Upper lobe of right lung (tissue), 1 donor: ENCODE measurements at regions not wholly inside any gene's neighbourhood (a gene's known extent, or its start where the extent isn't known, plus 50 kb on each side); places are given as distances from the start of the nearest gene placed in this dataset.

ENCODE experiments used
- ATAC-seq: fragments of 200-7000 bp; cut with Tn5 transposase; one replicate; pipeline ENCODE4 v1.9.1; 2020; ENCODE audit warnings: mild to moderate bottlenecking, moderate library complexity
- DNase-seq: peaks from one replicate; pipeline ENCODE4 v3.0.0-alpha.2; 2020
- H3K27ac ChIP-seq: fragments of 200-600 bp; one replicate; pipeline ENCODE4 v1.8.0; 2022
- H3K27me3 ChIP-seq: fragments of 200-600 bp; one replicate; pipeline ENCODE4 v1.8.0; 2022; ENCODE audit warnings: mild to moderate bottlenecking
- H3K36me3 ChIP-seq: fragments of 200-600 bp; one replicate; pipeline ENCODE4 v1.8.0; 2022
- H3K4me1 ChIP-seq: fragments of 200-600 bp; one replicate; pipeline ENCODE4 v1.8.0; 2022
- H3K4me3 ChIP-seq: fragments of 200-600 bp; one replicate; pipeline ENCODE4 v1.8.0; 2022; ENCODE audit warnings: mild to moderate bottlenecking
- H3K9me3 ChIP-seq: fragments of 200-600 bp; one replicate; pipeline ENCODE4 v1.8.0; 2022
- CTCF ChIP-seq: fragments of 200-600 bp; IDR thresholded peaks from one replicate; pipeline ENCODE4 v1.8.0; 2022; ENCODE audit warnings: antibody characterized with exemption
- intact Hi-C: fragments of 100-400 bp; cut with DNase I; formaldehyde crosslinking; loops from one replicate; pipeline ENCODE4 v1.11.0; 2022
- donor health status: DM: no; HTN: yes; CAD: no; lungs with severe emphysema.

DNA sequence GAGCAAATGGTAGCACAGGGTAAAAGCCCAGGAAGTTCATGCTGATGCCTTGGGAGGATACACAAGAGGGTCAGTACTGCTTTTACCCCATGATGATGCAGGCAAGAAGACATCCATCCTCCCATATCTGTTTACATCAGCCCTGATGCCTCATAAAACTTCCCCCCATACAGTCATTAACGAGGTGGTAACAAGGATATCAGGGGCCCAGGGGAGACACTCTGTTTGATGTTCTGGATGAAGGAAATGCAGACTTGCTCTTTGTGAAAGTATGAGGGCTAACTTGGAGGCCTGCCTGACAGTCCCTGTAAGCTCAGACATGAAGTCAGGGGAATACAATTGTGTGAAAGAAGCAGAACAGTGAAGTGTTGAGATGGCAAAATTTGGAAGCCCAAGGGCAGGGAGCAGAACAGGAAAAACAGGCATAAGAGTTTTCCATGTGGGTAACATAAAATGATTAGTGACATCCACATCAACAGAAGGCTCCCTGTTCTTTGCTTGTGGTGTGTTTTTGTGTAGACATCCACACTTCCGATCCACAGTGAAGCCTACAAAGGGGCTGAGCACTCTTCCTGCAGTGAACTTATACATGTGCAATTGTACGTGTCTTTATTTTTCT is 813.4 kb downstream of the MAFB start:
- Histone ChIP-seq H3K36me3 (no peaks in the 10 kb centered on the region), H3K9me3 (no peaks in the 10 kb centered on the region), H3K27me3 (no peaks in the 10 kb centered on the region), H3K4me1 (no peaks in the 10 kb centered on the region), H3K27ac (no peak overlapping the region), H3K4me3 (no peak overlapping the region)
- intact Hi-C loops: no loop called here
- TF ChIP-seq CTCF: no peak
- ATAC-seq (no peak), DNase-seq (no peak)

- H3K9me3 ChIP-seq: no peaks in the 10 kb centered on the region
- H3K27me3 ChIP-seq: no peaks in the 10 kb centered on the region
- H3K4me3 ChIP-seq: no peak overlapping the region
- ATAC-seq: peak; percentile 93
- peak; percentile 67 for DNase-seq
- H3K4me1 ChIP-seq: no peaks in the 10 kb centered on the region
- H3K36me3 ChIP-seq: no peaks in the 10 kb centered on the region
- intact Hi-C loops: no loop called here
- no peak overlapping the region for H3K27ac ChIP-seq
- peak; percentile 80 for TF ChIP-seq CTCF
Measured at GRCh38 chr20:39874049-39874893, 814.8 kb downstream of the MAFB start.

GRCh38 chr20:39873286-39873685 is 815.8 kb downstream of the MAFB start:
- Histone ChIP-seq H3K27me3 (no peaks in the 10 kb centered on the region), H3K9me3 (no peaks in the 10 kb centered on the region), H3K27ac (no peak overlapping the region), H3K36me3 (no peaks in the 10 kb centered on the region), H3K4me3 (no peak overlapping the region), H3K4me1 (no peaks in the 10 kb centered on the region)
- no peak for TF ChIP-seq CTCF
- no peak for ATAC-seq
- no peak for DNase-seq
- intact Hi-C loops: no loop called here

DNA sequence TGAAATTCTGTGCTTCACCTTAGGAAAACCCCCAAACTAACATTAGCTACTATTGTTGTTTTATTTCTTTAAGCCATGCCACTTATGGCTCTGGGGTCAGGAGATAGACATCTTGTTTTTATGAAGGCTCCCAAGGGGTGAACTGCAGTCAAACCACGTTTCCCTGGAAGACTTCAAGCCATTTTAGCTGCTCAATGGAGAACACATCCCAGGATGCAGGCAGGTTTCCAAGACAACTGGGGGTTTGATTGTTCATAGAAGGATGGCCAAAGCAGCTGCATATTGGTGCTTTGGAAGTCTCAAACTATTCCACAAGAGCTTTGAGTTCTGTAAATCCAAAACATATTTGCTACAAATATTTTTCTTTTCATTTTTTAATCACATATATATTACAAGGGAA is 818.0 kb downstream of the MAFB start:
- DNase-seq (no peak), ATAC-seq (no peak)
- Histone ChIP-seq H3K4me3 (no peak overlapping the region), H3K9me3 (no peaks in the 10 kb centered on the region), H3K36me3 (no peaks in the 10 kb centered on the region), H3K27me3 (no peaks in the 10 kb centered on the region), H3K4me1 (no peaks in the 10 kb centered on the region), H3K27ac (no peak overlapping the region)
- intact Hi-C loops: no loop called here
- TF ChIP-seq CTCF: no peak

- Histone ChIP-seq H3K27me3 (no peaks in the 10 kb centered on the region), H3K36me3 (no peaks in the 10 kb centered on the region), H3K27ac (no peak overlapping the region), H3K4me3 (no peak overlapping the region), H3K9me3 (no peaks in the 10 kb centered on the region), H3K4me1 (no peaks in the 10 kb centered on the region)
- ATAC-seq (no peak), DNase-seq (no peak)
- intact Hi-C loops: no loop called here
- TF ChIP-seq CTCF: no peak
Measured at GRCh38 chr20:39865446-39865845, 823.6 kb downstream of the MAFB start.
